Epithelial cell of esophagus (primary cell): ENCODE measurements at regions not wholly inside any gene's neighbourhood (a gene's known extent, or its start where the extent isn't known, plus 50 kb on each side); places are given as distances from the start of the nearest gene placed in this dataset.

Experiments used
- DNase-seq: peaks from one replicate; pipeline ENCODE4 v3.0.0; 2010; ENCODE audit warnings: low read depth
- H3K4me3 ChIP-seq: 2 replicates; pipeline ENCODE4 v1.5.1; 2011; ENCODE audit warnings: mild to moderate bottlenecking, low read length, control low read depth
- TF ChIP-seq, protein P1 (sequence below): IDR thresholded peaks from 2 replicates; pipeline ENCODE4 v1.5.1; 2011; ENCODE audit warnings: low read depth, mild to moderate bottlenecking, low read length, control low read depth, inconsistent platforms; ENCODE audit not compliant: insufficient read depth; ENCODE audit errors: missing control alignments

DNA sequence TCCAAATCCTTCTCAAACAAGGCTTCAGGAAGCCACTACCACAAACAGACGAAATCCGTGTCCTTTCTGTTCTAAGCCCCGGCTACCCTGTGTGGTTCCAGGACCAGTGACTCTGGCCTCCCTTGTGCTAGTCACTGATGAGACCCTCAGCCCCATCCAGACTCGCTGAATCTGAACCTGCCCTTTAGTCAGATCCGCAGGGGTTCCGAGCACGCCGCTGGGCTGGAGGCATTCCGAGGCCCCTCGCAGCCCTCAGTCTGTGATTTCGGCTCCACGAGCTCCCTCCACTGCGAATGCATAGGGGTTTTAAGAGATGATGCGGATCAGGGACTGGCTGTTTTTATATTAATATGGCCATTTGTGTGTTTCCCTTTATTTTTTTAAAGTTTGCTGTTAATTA lies 292.7 kb downstream of the IRF8 start:
- no peak for DNase-seq
- TF ChIP-seq, protein P1, sequence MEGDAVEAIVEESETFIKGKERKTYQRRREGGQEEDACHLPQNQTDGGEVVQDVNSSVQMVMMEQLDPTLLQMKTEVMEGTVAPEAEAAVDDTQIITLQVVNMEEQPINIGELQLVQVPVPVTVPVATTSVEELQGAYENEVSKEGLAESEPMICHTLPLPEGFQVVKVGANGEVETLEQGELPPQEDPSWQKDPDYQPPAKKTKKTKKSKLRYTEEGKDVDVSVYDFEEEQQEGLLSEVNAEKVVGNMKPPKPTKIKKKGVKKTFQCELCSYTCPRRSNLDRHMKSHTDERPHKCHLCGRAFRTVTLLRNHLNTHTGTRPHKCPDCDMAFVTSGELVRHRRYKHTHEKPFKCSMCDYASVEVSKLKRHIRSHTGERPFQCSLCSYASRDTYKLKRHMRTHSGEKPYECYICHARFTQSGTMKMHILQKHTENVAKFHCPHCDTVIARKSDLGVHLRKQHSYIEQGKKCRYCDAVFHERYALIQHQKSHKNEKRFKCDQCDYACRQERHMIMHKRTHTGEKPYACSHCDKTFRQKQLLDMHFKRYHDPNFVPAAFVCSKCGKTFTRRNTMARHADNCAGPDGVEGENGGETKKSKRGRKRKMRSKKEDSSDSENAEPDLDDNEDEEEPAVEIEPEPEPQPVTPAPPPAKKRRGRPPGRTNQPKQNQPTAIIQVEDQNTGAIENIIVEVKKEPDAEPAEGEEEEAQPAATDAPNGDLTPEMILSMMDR = no peak
- no peak overlapping the region for H3K4me3 ChIP-seq

DNA sequence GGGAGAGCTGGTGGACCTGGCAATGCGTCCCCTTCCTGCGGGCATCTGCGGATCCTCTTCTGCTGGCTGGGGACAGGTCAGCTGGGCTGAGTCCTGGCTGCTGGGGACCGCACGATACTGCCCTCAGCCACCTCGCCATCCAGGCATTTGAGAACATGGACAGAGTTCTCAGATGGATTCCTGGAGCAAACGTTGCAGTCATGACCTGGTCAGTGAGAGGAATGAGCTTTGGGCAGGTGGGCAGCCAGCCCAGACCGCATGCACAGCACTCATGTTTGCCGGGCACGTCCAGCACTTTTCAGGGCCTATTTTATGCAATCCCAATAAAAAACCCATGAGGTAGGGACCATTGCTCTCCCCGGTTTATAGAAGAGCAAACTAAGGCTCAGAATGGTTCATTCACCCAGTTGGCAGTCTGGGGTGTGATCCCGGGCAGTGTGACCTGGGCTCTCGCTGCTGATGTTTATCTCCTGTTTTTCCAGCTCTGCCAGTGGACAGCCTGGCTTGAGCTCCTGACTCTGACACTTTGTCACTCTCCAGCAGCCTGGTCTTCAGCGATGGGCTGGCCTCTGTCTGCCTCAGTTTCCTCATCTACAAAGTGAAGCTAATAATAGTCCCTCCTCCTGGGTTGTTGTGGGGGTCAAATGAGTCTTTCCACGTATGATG lies 294.7 kb downstream of the IRF8 start:
- TF ChIP-seq, protein P1 = no peak
- no peak for DNase-seq
- H3K4me3 ChIP-seq = no peak overlapping the region

DNA sequence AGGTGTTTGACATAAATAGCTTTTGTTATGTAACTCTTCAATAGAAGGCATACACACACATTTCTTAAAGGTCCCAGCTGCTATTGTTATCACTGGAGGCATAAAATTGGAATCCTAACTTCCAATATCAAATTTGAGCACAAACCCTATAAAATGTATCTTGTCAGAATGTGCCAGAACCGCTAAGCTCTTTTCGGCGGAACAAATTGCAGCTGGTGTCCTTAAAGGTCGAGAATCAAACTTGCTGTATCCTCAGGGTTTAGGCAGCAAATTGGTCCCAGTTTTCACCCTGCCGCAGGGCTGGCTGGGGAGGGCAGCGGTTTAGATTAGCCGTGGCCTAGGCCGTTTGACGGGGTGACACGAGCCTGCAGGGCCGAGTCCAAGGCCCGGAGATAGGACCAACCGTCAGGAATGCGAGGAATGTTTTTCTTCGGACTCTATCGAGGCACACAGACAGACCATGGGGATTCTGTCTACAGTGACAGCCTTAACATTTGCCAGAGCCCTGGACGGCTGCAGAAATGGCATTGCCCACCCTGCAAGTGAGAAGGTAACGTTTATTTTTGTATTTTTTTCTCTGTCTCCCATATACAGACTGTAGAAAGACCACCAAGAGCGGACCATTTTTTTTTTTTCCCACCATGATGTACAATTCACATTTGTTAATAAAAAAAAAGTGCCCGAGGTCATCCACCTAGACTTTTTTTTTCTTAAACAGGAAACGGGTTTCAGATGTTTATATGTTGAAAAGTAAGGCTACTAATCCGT lies 297.1 kb downstream of the IRF8 start:
- TF ChIP-seq, protein P1 = no peak
- no peak overlapping the region for H3K4me3 ChIP-seq
- DNase-seq = no peak

DNA sequence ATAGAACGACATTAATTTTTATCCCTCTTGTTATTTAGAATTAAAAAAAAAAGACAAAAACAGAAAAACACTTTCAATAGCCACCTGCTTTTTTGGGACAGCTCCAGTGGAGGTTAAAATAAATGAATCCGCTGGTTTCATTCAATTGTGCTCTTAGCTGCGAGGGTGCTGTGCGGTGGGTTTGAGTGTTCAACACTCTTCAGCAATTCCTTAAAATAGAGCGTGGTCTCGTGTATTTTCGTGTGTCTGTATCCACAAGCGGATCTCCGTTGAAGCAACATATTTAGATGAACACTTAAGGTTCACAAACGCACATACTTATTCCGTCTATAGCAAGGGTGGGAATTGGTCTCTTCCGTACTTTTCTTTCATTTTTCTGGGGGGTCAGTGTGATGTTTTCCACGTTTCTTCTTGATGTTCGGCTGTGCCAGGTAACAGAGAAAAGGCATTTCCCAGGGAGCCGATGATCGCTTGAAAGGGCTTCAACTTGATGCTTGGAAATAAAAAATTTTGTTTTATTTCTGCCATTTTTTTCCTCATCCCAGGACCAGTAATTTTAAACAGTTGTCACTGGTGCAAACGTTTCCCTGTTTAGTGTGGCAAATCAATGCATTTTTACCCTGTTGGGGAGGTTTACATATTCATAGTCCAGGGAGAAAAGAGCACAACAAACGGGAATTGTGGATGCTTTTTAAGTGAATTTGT lies 297.9 kb downstream of the IRF8 start:
- DNase-seq = no peak
- no peak overlapping the region for H3K4me3 ChIP-seq
- TF ChIP-seq, protein P1 = no peak

DNA sequence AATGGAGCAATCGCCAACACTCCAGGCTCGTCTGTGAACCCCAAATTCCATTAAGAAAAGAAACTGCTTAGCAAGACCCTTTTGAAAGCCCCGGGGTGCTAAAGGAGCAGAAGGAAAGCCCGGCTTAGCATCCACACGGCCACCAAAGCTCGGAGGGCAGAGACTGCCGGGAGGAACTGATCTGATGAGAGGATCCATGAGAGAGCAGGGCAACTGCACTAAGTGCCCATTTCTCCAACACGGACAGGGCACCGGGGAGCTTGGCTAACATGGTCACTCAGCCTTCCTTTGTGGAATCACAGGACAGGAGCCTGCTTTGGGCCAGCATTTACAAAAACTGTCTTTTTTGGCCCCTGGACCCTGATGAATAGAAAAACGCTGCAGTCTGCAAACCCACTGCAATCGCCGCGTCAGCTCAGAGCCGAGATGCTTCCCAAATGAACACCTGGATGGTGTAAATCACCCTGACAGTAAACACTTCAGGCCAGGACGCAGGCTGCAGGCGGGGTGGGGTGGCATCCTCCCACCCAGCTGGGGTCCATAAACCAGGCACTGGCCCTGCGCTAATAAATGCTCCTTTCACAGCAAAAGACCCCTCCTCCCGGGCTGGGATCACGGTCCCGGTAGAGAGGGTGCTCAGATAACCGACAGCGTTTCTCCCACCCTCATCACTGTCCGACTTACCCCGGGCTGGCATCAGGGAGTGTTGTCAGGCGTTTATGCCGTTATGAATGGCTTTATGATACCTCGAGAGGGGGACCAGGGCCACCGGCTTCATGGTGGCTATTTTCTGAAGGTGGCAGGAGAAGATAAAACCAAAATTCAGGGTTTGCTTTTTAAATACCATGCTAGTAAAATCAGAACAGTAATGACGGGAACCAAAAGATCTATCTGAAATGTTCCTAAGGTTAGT lies 299.5 kb downstream of the IRF8 start:
- no peak for DNase-seq
- H3K4me3 ChIP-seq = no peak overlapping the region
- TF ChIP-seq, protein P1 = no peak

DNA sequence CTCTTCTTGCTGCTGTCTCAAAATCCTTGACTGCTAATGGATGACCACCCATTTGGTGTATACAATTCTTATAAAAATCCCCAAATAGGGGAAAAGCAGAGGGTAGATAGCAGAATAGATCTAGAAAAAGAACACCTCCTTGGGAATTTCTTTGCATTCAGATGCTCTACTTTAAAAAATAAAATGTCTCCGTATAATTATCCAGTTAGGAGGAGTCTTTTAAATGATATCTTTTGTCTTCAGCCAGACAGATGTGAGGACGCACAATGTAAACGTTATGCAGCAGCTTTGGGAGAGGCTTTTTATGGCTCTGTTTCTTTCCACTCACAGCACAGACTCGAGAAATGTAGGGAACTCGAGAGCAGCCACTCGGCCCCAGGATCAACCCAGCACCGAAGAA lies 300.2 kb downstream of the IRF8 start:
- no peak overlapping the region for H3K4me3 ChIP-seq
- no peak for DNase-seq
- TF ChIP-seq, protein P1 = no peak
